Body of pancreas (tissue), 4 donors: ENCODE measurements at regions not wholly inside any gene's neighbourhood (a gene's known extent, or its start where the extent isn't known, plus 50 kb on each side); places are given as distances from the start of the nearest gene placed in this dataset.
A peak's percentile ranks its signal among the peaks of the same experiment; 100 is the strongest.

Source experiments
- ATAC-seq: fragments of 150-250 bp; one replicate; pipeline ENCODE4 v1.9.1; 2016
- DNase-seq, 4 donors: peaks; one replicate each; pipeline ENCODE4 v3.0.0-alpha.2; 2019
- H3K27ac ChIP-seq, 4 donors: fragments of 200-600 bp; sonication (generic); 1 replicate in 3 of 4; 2 replicates in 1 of 4; pipeline versions ENCODE4 v1.5.1 to v1.6.1; 2016 to 2019; ENCODE audit warnings: mild to moderate bottlenecking in 1 of 4, mixed read lengths in 1 of 4, moderate library complexity in 1 of 4
- H3K27me3 ChIP-seq, 2 donors: fragments of 200-600 bp; sonication (generic); one replicate each; pipeline ENCODE4 v1.6.0; 2016; ENCODE audit warnings: mild to moderate bottlenecking in 1 of 2
- H3K36me3 ChIP-seq, 2 donors: fragments of 200-600 bp; sonication (generic); replicated peaks in 1 of 2; 2 replicates each; pipeline ENCODE4 v1.5.1; 2016; ENCODE audit warnings: low read depth in 2 of 2; ENCODE audit not compliant: insufficient read depth in 1 of 2
- H3K4me1 ChIP-seq: fragments of 200-600 bp; sonication (generic); one replicate; pipeline ENCODE4 v1.6.0; 2016
- H3K4me3 ChIP-seq, 2 donors: fragments of 200-600 bp; sonication (generic); 1 replicate in 1 of 2; 2 replicates in 1 of 2; pipeline ENCODE4 v1.5.1; 2016 to 2019
- H3K9me3 ChIP-seq, 3 donors: fragments of 200-600 bp; sonication (generic); 1 replicate in 2 of 3; 2 replicates in 1 of 3; pipeline ENCODE4 v1.5.1; 2016
- POLR2A ChIP-seq, 3 donors: fragments of 450-650 bp; IDR thresholded peaks; one replicate each; pipeline ENCODE4 v1.6.1; 2016; ENCODE audit warnings: antibody characterized with exemption in 3 of 3, mild to moderate bottlenecking in 2 of 3
- WGBS, 2 donors: methylation state at CpG; one replicate each; pipeline ENCODE4 v1.1.5; 2017; 5-methylcytosine and 5-hydroxymethylcytosine counted together
- intact Hi-C: fragments of 100-400 bp; cut with DNase I; formaldehyde crosslinking; loops from one replicate; pipeline ENCODE4 v1.15.1; 2023
- TF ChIP-seq, protein P1 (sequence below), 7 experiments: fragments of 450-650 bp in 4 of 7; fragments of 200-600 bp in 3 of 7; sonication (generic) in 3 of 7; IDR thresholded peaks; one replicate each; pipeline ENCODE4 v1.5.1; 2016 to 2019; ENCODE audit warnings: antibody characterized with exemption in 7 of 7

DNA sequence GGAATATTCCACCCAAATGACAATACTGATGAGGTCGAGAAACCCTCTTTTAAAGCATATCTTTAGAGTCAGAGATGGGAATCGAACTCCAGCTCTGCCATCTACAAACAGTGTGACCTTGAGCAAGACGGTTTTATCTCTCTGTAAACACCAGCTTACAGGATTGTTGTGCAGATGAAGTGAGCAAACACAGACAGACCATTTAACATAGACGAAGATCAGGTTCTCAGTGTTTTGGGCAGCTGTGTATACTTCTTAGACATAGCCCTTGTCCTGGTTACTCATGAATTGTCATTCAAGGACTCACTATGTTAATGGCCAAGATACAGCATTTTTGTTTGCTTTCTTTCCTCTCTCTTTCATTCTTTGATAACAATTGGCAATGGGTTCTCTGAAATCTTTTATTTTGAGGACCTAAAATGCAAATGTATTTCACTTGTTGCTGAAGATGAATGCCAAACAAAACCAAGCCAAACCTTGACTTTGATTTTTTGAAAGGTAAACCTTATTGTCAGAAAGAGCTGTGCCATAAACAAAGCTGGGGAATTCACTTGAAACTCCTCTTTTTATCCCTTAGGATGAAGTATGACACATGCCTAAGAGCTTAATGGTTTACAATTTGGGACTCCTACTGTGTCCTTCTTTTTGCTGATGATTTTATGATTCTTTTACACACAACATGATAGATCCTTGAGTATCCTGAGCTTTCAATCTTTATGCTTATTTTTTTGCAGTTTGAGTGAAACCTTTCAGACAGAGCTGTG lies 250.0 kb upstream of the PDZRN3 start:
- DNase-seq (no peak), ATAC-seq (no peak)
- Histone ChIP-seq H3K36me3 (no peaks in the 10 kb centered on the region), H3K27ac (no peak overlapping the region), H3K4me1 (peaks cover 6% of the 10 kb centered on the region), H3K4me3 (no peak overlapping the region), H3K9me3 (no peaks in the 10 kb centered on the region), H3K27me3 (no peaks in the 10 kb centered on the region)
- intact Hi-C loops, result no loop called here
- 10 to 17% methylated on average over 4 of the region's 4 CpGs for WGBS, 2 donors
- TF ChIP-seq, protein P1, sequence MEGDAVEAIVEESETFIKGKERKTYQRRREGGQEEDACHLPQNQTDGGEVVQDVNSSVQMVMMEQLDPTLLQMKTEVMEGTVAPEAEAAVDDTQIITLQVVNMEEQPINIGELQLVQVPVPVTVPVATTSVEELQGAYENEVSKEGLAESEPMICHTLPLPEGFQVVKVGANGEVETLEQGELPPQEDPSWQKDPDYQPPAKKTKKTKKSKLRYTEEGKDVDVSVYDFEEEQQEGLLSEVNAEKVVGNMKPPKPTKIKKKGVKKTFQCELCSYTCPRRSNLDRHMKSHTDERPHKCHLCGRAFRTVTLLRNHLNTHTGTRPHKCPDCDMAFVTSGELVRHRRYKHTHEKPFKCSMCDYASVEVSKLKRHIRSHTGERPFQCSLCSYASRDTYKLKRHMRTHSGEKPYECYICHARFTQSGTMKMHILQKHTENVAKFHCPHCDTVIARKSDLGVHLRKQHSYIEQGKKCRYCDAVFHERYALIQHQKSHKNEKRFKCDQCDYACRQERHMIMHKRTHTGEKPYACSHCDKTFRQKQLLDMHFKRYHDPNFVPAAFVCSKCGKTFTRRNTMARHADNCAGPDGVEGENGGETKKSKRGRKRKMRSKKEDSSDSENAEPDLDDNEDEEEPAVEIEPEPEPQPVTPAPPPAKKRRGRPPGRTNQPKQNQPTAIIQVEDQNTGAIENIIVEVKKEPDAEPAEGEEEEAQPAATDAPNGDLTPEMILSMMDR (IDR thresholded peaks at IDR 0.05), result no peak
- no peak for TF ChIP-seq POLR2A (IDR thresholded peaks at IDR 0.05)

DNA sequence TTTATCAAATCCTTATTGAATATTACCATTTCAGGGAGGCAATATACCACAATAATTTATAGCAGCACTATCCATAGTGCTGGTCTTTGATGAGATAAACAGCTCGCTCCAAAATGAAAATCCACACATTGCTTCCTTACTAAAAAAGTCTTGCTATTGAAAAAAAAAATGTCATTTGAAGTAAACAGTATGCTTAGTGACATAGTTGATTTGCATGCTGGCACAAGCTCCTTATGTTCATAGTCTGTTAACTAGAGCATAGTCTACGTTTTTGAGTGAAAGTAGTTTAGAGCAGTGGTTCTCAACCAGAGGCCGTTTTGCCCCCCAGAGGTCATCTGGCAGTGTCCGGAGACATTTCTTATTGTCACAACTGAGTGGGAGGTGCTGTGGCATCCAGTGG lies 249.4 kb upstream of the PDZRN3 start:
- WGBS, 2 donors, result 37 to 43% methylated on average over 4 of the region's 4 CpGs
- peaks cover 6% of the 10 kb centered on the region for H3K4me1 ChIP-seq
- no peak for TF ChIP-seq POLR2A (IDR thresholded peaks at IDR 0.05)
- TF ChIP-seq, protein P1 (IDR thresholded peaks at IDR 0.05), result no peak
- DNase-seq, result no peak
- H3K27ac ChIP-seq, result no peak overlapping the region
- intact Hi-C loops, result no loop called here
- no peaks in the 10 kb centered on the region for H3K27me3 ChIP-seq
- ATAC-seq, result no peak
- no peak overlapping the region for H3K4me3 ChIP-seq
- no peaks in the 10 kb centered on the region for H3K36me3 ChIP-seq
- H3K9me3 ChIP-seq, result no peaks in the 10 kb centered on the region

DNA sequence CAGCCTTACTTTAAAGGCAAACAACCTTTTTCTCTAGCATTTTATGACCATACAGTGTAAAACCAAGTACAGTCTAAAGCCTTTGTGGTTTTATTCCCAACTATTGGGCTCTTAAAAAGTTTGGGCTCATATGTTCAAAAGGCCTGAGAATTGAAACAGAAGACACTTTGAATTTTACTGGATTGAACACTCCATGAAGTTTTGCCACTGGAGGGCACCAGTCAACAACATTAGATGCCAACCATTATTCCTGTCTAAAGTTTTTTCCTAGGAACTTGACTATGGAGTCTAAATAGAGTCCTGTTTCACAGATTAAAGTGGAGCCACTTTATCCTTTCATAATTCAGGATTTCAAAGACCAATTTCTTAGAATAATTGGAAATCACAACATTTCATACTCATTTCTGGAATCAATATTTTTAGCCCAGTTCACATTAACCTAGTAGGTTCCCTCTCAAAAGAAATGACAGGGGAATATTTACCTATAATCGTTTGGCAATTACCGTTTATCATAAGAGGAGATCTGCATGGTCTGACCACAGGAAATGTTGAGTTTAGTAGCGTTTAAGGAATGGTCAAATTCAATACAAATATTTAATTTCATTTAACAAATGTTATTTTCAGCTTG lies 244.1 kb upstream of the PDZRN3 start:
- peak; percentile 31 to 66 (median 48) for DNase-seq
- TF ChIP-seq, protein P1 (IDR thresholded peaks at IDR 0.05), result peak in 6 of 7 experiments; percentile 54 to 69 (median 65)
- no peak for TF ChIP-seq POLR2A (IDR thresholded peaks at IDR 0.05)
- ATAC-seq, result no peak
- Histone ChIP-seq H3K36me3 (no peaks in the 10 kb centered on the region), H3K9me3 (no peaks in the 10 kb centered on the region), H3K4me3 (no peak overlapping the region), H3K27me3 (no peaks in the 10 kb centered on the region), H3K4me1 (no peaks in the 10 kb centered on the region), H3K27ac (no peak overlapping the region)
- 19 to 20% methylated on average over 3 of the region's 3 CpGs for WGBS, 2 donors
- intact Hi-C loops, result no loop called here

DNA sequence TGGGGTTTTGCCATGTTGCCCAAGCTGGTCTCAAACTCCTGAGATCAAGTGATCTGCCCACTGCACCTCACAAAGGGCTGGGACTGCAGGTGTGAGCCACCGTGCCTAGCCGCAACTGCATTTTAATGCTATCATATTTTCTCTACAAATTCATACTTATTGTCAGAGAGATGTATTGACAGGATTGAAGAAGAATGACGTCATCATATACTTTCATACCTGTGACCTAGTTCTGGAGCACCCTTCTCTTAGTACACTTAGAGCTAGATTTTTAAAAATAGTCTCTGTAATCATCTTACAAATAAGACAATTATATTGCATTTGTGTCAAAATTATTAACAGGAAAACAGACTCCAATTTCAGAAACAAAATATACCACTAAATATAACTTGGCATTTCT lies 242.8 kb upstream of the PDZRN3 start:
- no peaks in the 10 kb centered on the region for H3K9me3 ChIP-seq
- no peaks in the 10 kb centered on the region for H3K36me3 ChIP-seq
- H3K27me3 ChIP-seq, result no peaks in the 10 kb centered on the region
- DNase-seq, result no peak
- H3K4me1 ChIP-seq, result no peaks in the 10 kb centered on the region
- no peak overlapping the region for H3K4me3 ChIP-seq
- ATAC-seq, result no peak
- WGBS, 2 donors, result 78 to 80% methylated on average over 3 of the region's 3 CpGs
- TF ChIP-seq POLR2A (IDR thresholded peaks at IDR 0.05), result no peak
- TF ChIP-seq, protein P1 (IDR thresholded peaks at IDR 0.05), result no peak
- intact Hi-C loops, result no loop called here
- H3K27ac ChIP-seq, result no peak overlapping the region
